ENCODE measurements at regions not wholly inside any gene's neighbourhood (a gene's known extent, or its start where the extent isn't known, plus 50 kb on each side); places are given as distances from the start of the nearest gene placed in this dataset.
"Not testable (repeated sequence)": the region's sequence is repeated elsewhere in the genome, so short reads cannot be mapped to it uniquely, and the experiment has no call there.

- Histone ChIP-seq H3K9ac (ENCODE audit: low read depth, low read length) (no peak overlapping the region), H3K4me1 (ENCODE audit: insufficient read depth, low read length) (no peaks in the 10 kb centered on the region), H3K36me3 (ENCODE audit: insufficient read depth, low read length) (no peaks in the 10 kb centered on the region), H3K9me3 (ENCODE audit: control insufficient read depth, insufficient read depth, low read length) (no peaks in the 10 kb centered on the region)
Measured at GRCh38 chr12:131263626-131264025, 309.9 kb downstream of the ADGRD1 start.

- H3K36me3 ChIP-seq (ENCODE audit: insufficient read depth, low read length): no peaks in the 10 kb centered on the region
- H3K9me3 ChIP-seq (ENCODE audit: control insufficient read depth, insufficient read depth, low read length): no peaks in the 10 kb centered on the region
- H3K4me1 ChIP-seq (ENCODE audit: insufficient read depth, low read length): no peaks in the 10 kb centered on the region
- no peak overlapping the region for H3K9ac ChIP-seq (ENCODE audit: low read depth, low read length)
Measured at GRCh38 chr12:131264635-131265034, 310.9 kb downstream of the ADGRD1 start.

GRCh38 chr12:131266591-131267467 lies 313.1 kb downstream of the ADGRD1 start:
- Histone ChIP-seq H3K36me3 (ENCODE audit: insufficient read depth, low read length) (no peaks in the 10 kb centered on the region), H3K9ac (ENCODE audit: low read depth, low read length) (no peak overlapping the region), H3K4me1 (ENCODE audit: insufficient read depth, low read length) (no peaks in the 10 kb centered on the region), H3K9me3 (ENCODE audit: control insufficient read depth, insufficient read depth, low read length) (no peaks in the 10 kb centered on the region)

GRCh38 chr12:131267576-131267975 lies 313.9 kb downstream of the ADGRD1 start:
- no peaks in the 10 kb centered on the region for H3K4me1 ChIP-seq (ENCODE audit: insufficient read depth, low read length)
- no peaks in the 10 kb centered on the region for H3K36me3 ChIP-seq (ENCODE audit: insufficient read depth, low read length)
- H3K9ac ChIP-seq (ENCODE audit: low read depth, low read length): no peak overlapping the region
- H3K9me3 ChIP-seq (ENCODE audit: control insufficient read depth, insufficient read depth, low read length): no peaks in the 10 kb centered on the region

GRCh38 chr12:131268123-131268522 lies 314.4 kb downstream of the ADGRD1 start:
- H3K4me1 ChIP-seq (ENCODE audit: insufficient read depth, low read length); H3K9me3 ChIP-seq (ENCODE audit: control insufficient read depth, insufficient read depth, low read length); H3K9ac ChIP-seq (ENCODE audit: low read depth, low read length); H3K36me3 ChIP-seq (ENCODE audit: insufficient read depth, low read length): not testable (repeated sequence)

GRCh38 chr12:131268571-131268970 lies 314.9 kb downstream of the ADGRD1 start:
- H3K9ac ChIP-seq (ENCODE audit: low read depth, low read length); H3K4me1 ChIP-seq (ENCODE audit: insufficient read depth, low read length); H3K9me3 ChIP-seq (ENCODE audit: control insufficient read depth, insufficient read depth, low read length); H3K36me3 ChIP-seq (ENCODE audit: insufficient read depth, low read length): not testable (repeated sequence)

GRCh38 chr12:131269551-131269950 lies 315.8 kb downstream of the ADGRD1 start:
- H3K36me3 ChIP-seq (ENCODE audit: insufficient read depth, low read length): no peaks in the 10 kb centered on the region
- no peak overlapping the region for H3K9ac ChIP-seq (ENCODE audit: low read depth, low read length)
- H3K9me3 ChIP-seq (ENCODE audit: control insufficient read depth, insufficient read depth, low read length): no peaks in the 10 kb centered on the region
- no peaks in the 10 kb centered on the region for H3K4me1 ChIP-seq (ENCODE audit: insufficient read depth, low read length)

- H3K9ac ChIP-seq (ENCODE audit: low read depth, low read length); H3K9me3 ChIP-seq (ENCODE audit: control insufficient read depth, insufficient read depth, low read length); H3K4me1 ChIP-seq (ENCODE audit: insufficient read depth, low read length); H3K36me3 ChIP-seq (ENCODE audit: insufficient read depth, low read length): not testable (repeated sequence)
Measured at GRCh38 chr12:131269977-131270376, 316.3 kb downstream of the ADGRD1 start.

- Histone ChIP-seq H3K9me3 (ENCODE audit: control insufficient read depth, insufficient read depth, low read length) (no peaks in the 10 kb centered on the region), H3K4me1 (ENCODE audit: insufficient read depth, low read length) (no peaks in the 10 kb centered on the region), H3K9ac (ENCODE audit: low read depth, low read length) (no peak overlapping the region), H3K36me3 (ENCODE audit: insufficient read depth, low read length) (no peaks in the 10 kb centered on the region)
Measured at GRCh38 chr12:131271724-131272123, 318.0 kb downstream of the ADGRD1 start.

- H3K9me3 ChIP-seq (ENCODE audit: control insufficient read depth, insufficient read depth, low read length); H3K9ac ChIP-seq (ENCODE audit: low read depth, low read length); H3K4me1 ChIP-seq (ENCODE audit: insufficient read depth, low read length); H3K36me3 ChIP-seq (ENCODE audit: insufficient read depth, low read length): not testable (repeated sequence)
Measured at GRCh38 chr12:131272283-131272814, 318.6 kb downstream of the ADGRD1 start.

- no peaks in the 10 kb centered on the region for H3K9me3 ChIP-seq (ENCODE audit: control insufficient read depth, insufficient read depth, low read length)
- H3K9ac ChIP-seq (ENCODE audit: low read depth, low read length): no peak overlapping the region
- no peaks in the 10 kb centered on the region for H3K36me3 ChIP-seq (ENCODE audit: insufficient read depth, low read length)
- H3K4me1 ChIP-seq (ENCODE audit: insufficient read depth, low read length): no peaks in the 10 kb centered on the region
Measured at GRCh38 chr12:131273291-131273845, 319.7 kb downstream of the ADGRD1 start.

GRCh38 chr12:131274061-131274460 lies 320.4 kb downstream of the ADGRD1 start:
- H3K9ac ChIP-seq (ENCODE audit: low read depth, low read length): no peak overlapping the region
- H3K4me1 ChIP-seq (ENCODE audit: insufficient read depth, low read length): no peaks in the 10 kb centered on the region
- no peaks in the 10 kb centered on the region for H3K36me3 ChIP-seq (ENCODE audit: insufficient read depth, low read length)
- H3K9me3 ChIP-seq (ENCODE audit: control insufficient read depth, insufficient read depth, low read length): no peaks in the 10 kb centered on the region

GRCh38 chr12:131274906-131275305 lies 321.2 kb downstream of the ADGRD1 start:
- H3K9ac ChIP-seq (ENCODE audit: low read depth, low read length): no peak overlapping the region
- peaks cover 3% of the 10 kb centered on the region; the same call in 1 of the 2 replicates for H3K4me1 ChIP-seq (ENCODE audit: insufficient read depth, low read length)
- no peaks in the 10 kb centered on the region for H3K9me3 ChIP-seq (ENCODE audit: control insufficient read depth, insufficient read depth, low read length)
- H3K36me3 ChIP-seq (ENCODE audit: insufficient read depth, low read length): no peaks in the 10 kb centered on the region

- peaks cover 5% of the 10 kb centered on the region; the same call in 1 of the 2 replicates for H3K4me1 ChIP-seq (ENCODE audit: insufficient read depth, low read length)
- no peaks in the 10 kb centered on the region for H3K9me3 ChIP-seq (ENCODE audit: control insufficient read depth, insufficient read depth, low read length)
Measured at GRCh38 chr12:131275824-131276223, 322.1 kb downstream of the ADGRD1 start.

More at GRCh38 chr12:131275824-131276223, 322.1 kb downstream of the ADGRD1 start:
- H3K9ac ChIP-seq (ENCODE audit: low read depth, low read length): no peak overlapping the region
- H3K36me3 ChIP-seq (ENCODE audit: insufficient read depth, low read length): no peaks in the 10 kb centered on the region

Measured in ES-I3 (cell line).